Activated CD8-positive, alpha-beta T cell treated with anti-CD3 and anti-CD28 coated beads, Interleukin-2, amount 10 ng/mL, durations not matched to agents 7 days and 5 days (primary cell): ENCODE measurements at regions not wholly inside any gene's neighbourhood (a gene's known extent, or its start where the extent isn't known, plus 50 kb on each side); places are given as distances from the start of the nearest gene placed in this dataset.
"Not testable (repeated sequence)": the region's sequence is repeated elsewhere in the genome, so short reads cannot be mapped to it uniquely, and the experiment has no call there.

Experiments used
- ATAC-seq: fragments of 150-1000 bp; cut with Tn5 transposase; one replicate; pipeline ENCODE4 v1.10.0; 2021; ENCODE audit warnings: moderate library complexity
- CTCF ChIA-PET: fragments of 350-600 bp; sonication (Branson Sonifier 250); formaldehyde crosslinking; loops from one replicate; lab custom pipeline; 2021; ENCODE audit warnings: antibody characterized with exemption; lab: Charles Lee
- POLR2A ChIA-PET: fragments of 350-600 bp; sonication (Branson Sonifier 250); formaldehyde crosslinking; loops from one replicate; lab custom pipeline; 2021; ENCODE audit warnings: antibody characterized with exemption; lab: Charles Lee
- DNase-seq: peaks from one replicate; pipeline ENCODE4 v3.0.0-alpha.2; 2020
- H3K27ac Mint-ChIP-seq: one replicate; pipeline ENCODE4 v1.8.0; 2021; ENCODE audit warnings: mild to moderate bottlenecking, mixed read lengths
- H3K27me3 Mint-ChIP-seq: one replicate; pipeline ENCODE4 v1.8.0; 2021; ENCODE audit warnings: low read depth, mixed read lengths
- H3K36me3 Mint-ChIP-seq: one replicate; pipeline ENCODE4 v1.8.0; 2021; ENCODE audit warnings: low read depth, mixed read lengths
- H3K4me1 Mint-ChIP-seq: one replicate; pipeline ENCODE4 v1.8.0; 2021; ENCODE audit warnings: low read depth, mixed read lengths
- H3K4me3 Mint-ChIP-seq: one replicate; pipeline ENCODE4 v1.8.0; 2021; ENCODE audit warnings: mild to moderate bottlenecking, mixed read lengths
- H3K9me3 Mint-ChIP-seq: one replicate; pipeline ENCODE4 v1.8.0; 2022; ENCODE audit warnings: mixed read lengths; ENCODE audit not compliant: insufficient read depth

GRCh38 chr11:3467599-3467998, 88.7 kb upstream of the ZNF195 start:
- H3K27ac Mint-ChIP-seq, CTCF ChIA-PET, H3K4me3 Mint-ChIP-seq, H3K36me3 Mint-ChIP-seq, DNase-seq, H3K9me3 Mint-ChIP-seq, ATAC-seq, POLR2A ChIA-PET, H3K27me3 Mint-ChIP-seq, H3K4me1 Mint-ChIP-seq: not testable (repeated sequence)

GRCh38 chr11:3455666-3456065, 76.7 kb upstream of the ZNF195 start:
- H3K4me1 Mint-ChIP-seq, H3K9me3 Mint-ChIP-seq, H3K36me3 Mint-ChIP-seq, POLR2A ChIA-PET, H3K4me3 Mint-ChIP-seq, DNase-seq, ATAC-seq, CTCF ChIA-PET, H3K27ac Mint-ChIP-seq: not testable (repeated sequence)
- H3K27me3 Mint-ChIP-seq, result peaks cover 19% of the 10 kb centered on the region

- not testable (repeated sequence) for H3K4me1 Mint-ChIP-seq
- H3K27me3 Mint-ChIP-seq, result peaks cover 19% of the 10 kb centered on the region
Measured at GRCh38 chr11:3454844-3455243, 75.9 kb upstream of the ZNF195 start.

GRCh38 chr11:3453596-3454256, 74.8 kb upstream of the ZNF195 start:
- POLR2A ChIA-PET, H3K9me3 Mint-ChIP-seq: not testable (repeated sequence)

More at GRCh38 chr11:3454844-3455243, 75.9 kb upstream of the ZNF195 start:
- DNase-seq, result peak; percentile 63
- POLR2A ChIA-PET, CTCF ChIA-PET, ATAC-seq, H3K36me3 Mint-ChIP-seq, H3K9me3 Mint-ChIP-seq, H3K4me3 Mint-ChIP-seq, H3K27ac Mint-ChIP-seq: not testable (repeated sequence)

GRCh38 chr11:3450822-3451221, 71.9 kb upstream of the ZNF195 start:
- H3K27me3 Mint-ChIP-seq, result peaks cover 17% of the 10 kb centered on the region
- POLR2A ChIA-PET, CTCF ChIA-PET, H3K4me3 Mint-ChIP-seq, H3K9me3 Mint-ChIP-seq, H3K27ac Mint-ChIP-seq, ATAC-seq, DNase-seq, H3K4me1 Mint-ChIP-seq, H3K36me3 Mint-ChIP-seq: not testable (repeated sequence)

More at GRCh38 chr11:3453596-3454256, 74.8 kb upstream of the ZNF195 start:
- CTCF ChIA-PET, ATAC-seq, H3K4me3 Mint-ChIP-seq, H3K4me1 Mint-ChIP-seq, H3K36me3 Mint-ChIP-seq, DNase-seq, H3K27ac Mint-ChIP-seq: not testable (repeated sequence)
- H3K27me3 Mint-ChIP-seq, result peaks cover 19% of the 10 kb centered on the region

GRCh38 chr11:3445535-3445934, 66.6 kb upstream of the ZNF195 start:
- H3K9me3 Mint-ChIP-seq, result not testable (repeated sequence)

GRCh38 chr11:3444420-3444744, 65.4 kb upstream of the ZNF195 start:
- H3K27ac Mint-ChIP-seq, ATAC-seq, H3K4me3 Mint-ChIP-seq, H3K36me3 Mint-ChIP-seq, POLR2A ChIA-PET, H3K4me1 Mint-ChIP-seq, CTCF ChIA-PET, H3K9me3 Mint-ChIP-seq, DNase-seq: not testable (repeated sequence)
- peaks cover 26% of the 10 kb centered on the region for H3K27me3 Mint-ChIP-seq

More at GRCh38 chr11:3445535-3445934, 66.6 kb upstream of the ZNF195 start:
- H3K36me3 Mint-ChIP-seq, H3K27ac Mint-ChIP-seq, CTCF ChIA-PET, H3K4me3 Mint-ChIP-seq, DNase-seq, H3K4me1 Mint-ChIP-seq, POLR2A ChIA-PET, ATAC-seq: not testable (repeated sequence)
- H3K27me3 Mint-ChIP-seq, result peaks cover 26% of the 10 kb centered on the region

- DNase-seq, H3K36me3 Mint-ChIP-seq, H3K4me1 Mint-ChIP-seq, CTCF ChIA-PET, ATAC-seq, H3K27ac Mint-ChIP-seq, H3K9me3 Mint-ChIP-seq, POLR2A ChIA-PET, H3K4me3 Mint-ChIP-seq: not testable (repeated sequence)
- peaks cover 26% of the 10 kb centered on the region for H3K27me3 Mint-ChIP-seq
Measured at GRCh38 chr11:3443700-3444419, 64.9 kb upstream of the ZNF195 start.

- H3K4me3 Mint-ChIP-seq, H3K9me3 Mint-ChIP-seq, POLR2A ChIA-PET, H3K36me3 Mint-ChIP-seq, H3K27me3 Mint-ChIP-seq, ATAC-seq, DNase-seq, CTCF ChIA-PET, H3K4me1 Mint-ChIP-seq, H3K27ac Mint-ChIP-seq: not testable (repeated sequence)
Measured at GRCh38 chr11:3437441-3437840, 58.5 kb upstream of the ZNF195 start.

- no peak for ATAC-seq
- DNase-seq, result no peak
- Mint-ChIP-seq H3K27ac (no peak overlapping the region), H3K27me3 (peaks cover 2% of the 10 kb centered on the region), H3K4me1 (no peaks in the 10 kb centered on the region), H3K4me3 (no peak overlapping the region), H3K9me3 (no peaks in the 10 kb centered on the region), H3K36me3 (no peaks in the 10 kb centered on the region)
- CTCF ChIA-PET, result no interaction called here
- POLR2A ChIA-PET, result no interaction called here
Measured at GRCh38 chr11:3434976-3435375, 56.0 kb upstream of the ZNF195 start.

GRCh38 chr11:3429191-3429590, 50.2 kb upstream of the ZNF195 start:
- H3K9me3 Mint-ChIP-seq, ATAC-seq, H3K27ac Mint-ChIP-seq, DNase-seq, POLR2A ChIA-PET, H3K36me3 Mint-ChIP-seq, CTCF ChIA-PET, H3K4me3 Mint-ChIP-seq, H3K4me1 Mint-ChIP-seq: not testable (repeated sequence)
- H3K27me3 Mint-ChIP-seq, result peaks cover 29% of the 10 kb centered on the region
